Amniotic stem cell (primary cell): ENCODE measurements at regions not wholly inside any gene's neighbourhood (a gene's known extent, or its start where the extent isn't known, plus 50 kb on each side); places are given as distances from the start of the nearest gene placed in this dataset.

Experiments used
- DNase-seq: peaks from one replicate; lab custom pipeline; 2025; lab: John Stamatoyannopoulos, UW

DNA sequence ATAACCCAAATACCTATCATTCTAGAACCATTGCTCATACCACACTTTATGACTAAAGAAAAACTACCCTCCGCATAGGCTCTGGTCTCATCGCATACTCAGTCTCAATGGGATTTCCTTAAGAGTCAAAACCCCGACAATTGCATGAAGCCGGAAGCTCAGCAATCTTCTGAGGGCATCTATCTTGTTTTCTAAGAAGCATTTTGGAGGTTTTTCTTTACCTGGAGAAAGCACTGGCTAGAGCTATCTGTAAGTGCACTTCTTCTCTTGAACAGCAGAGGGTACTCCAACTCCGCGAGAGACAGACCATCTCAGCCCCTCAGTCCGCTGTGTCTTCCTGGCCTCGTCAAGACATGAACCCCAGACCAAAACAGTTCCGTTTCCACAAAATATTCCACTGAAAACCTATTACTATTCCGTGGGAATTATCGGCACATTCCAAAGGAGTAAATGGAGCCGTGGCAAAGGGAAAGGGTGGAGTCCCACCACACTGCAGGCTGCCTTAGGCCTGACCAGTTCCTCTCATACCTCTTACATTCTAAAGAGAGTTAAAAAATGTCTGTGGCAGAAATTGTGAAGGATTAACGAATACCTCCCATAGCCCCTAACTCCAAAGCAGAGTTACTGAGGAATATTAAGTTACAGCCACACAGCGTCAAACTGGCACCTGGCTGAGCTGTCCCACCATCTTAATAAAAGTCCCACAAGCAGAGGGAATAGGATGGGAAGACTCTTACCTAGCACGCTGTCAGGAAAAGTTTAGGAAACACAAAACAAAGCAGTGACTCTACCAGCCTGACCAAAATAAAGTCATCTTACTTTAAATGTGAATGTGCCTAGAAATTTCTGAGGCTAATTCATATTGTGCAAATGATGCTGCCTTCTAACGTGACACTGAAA is 325.6 kb upstream of the VRK2 start:
- peak; percentile 46 for DNase-seq

DNA sequence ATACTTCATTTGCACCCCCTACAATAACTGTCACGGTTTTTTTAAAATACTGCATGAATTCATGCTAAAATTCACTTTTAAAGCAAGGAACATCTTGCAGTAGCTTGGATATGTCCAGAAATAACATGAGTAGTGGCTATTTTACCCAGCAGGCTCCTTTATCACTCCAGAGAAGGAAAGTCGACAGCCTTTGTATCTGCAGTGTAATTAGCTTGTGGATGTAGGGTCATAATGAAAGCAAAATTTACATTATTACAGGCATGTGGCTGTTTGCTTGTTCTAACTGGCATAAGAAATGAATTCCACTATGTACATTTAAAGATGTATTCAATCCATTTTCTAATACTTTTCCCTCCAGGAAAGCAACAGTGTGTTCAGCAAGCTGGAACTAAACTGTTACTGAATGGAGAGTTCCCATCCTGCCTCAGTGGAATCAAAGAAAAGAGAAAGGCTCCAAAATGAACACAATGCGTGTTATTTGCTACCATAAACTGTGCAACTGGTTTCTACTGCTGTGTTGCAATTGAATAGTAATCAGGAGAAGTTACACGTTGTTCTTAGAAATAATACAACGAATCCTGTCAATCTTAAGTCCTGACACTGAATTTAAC is 321.2 kb upstream of the VRK2 start:
- DNase-seq: no peak

DNA sequence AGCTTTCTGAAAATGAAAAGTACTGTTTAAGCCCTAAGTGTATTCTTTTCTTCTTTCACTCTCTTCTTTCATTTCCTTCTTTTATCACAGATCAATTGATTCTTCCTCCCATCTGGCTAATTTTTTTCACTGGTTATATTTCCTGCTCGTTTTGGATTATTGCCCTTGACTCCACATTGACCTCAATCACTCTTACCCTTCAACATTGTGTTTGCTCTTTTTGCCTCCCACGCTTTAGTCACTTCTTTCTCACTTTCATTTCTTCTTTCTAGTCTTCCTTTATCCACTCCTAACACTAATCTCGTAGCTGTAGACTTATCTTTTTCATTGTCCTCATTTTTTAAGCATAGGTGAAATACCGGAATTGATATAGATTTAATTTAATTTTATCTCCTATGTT is 320.3 kb upstream of the VRK2 start:
- DNase-seq: no peak

DNA sequence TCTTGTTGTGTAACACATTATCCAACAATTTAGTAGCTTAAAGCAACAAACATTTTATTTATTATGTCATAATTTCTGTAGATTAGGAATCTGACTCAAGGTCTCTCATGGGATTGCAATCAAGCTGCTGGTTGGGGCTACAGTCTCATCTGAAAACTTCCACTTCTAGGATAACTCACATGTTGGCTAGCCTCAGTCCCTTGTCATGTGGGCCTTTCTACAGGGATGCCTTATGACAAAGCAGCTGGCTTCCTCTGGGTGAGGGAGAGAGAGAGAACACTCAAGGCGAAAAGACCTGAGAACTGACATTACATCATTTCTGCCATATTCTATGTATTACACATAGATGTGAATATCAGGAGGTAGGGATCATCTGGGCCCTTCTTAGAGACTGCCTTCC is 317.9 kb upstream of the VRK2 start:
- DNase-seq: no peak

DNA sequence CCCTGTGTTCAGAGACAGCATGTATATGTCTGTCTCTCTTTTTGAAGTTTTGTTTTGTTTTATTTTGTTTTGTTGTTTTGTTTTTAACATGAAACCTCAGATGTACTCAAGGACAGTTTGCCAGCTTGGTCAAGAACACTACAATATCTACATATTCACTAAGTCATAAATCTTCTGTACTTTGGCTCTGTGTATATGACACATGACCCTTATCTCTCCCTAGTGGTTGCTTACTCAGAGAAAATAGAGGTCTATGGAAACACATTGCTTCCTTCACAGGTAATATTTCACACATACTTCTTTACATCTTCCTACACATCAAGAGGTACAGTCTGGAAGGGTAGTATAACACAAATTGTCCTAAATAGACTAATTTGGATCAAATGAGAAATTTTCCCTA is 312.6 kb upstream of the VRK2 start:
- no peak for DNase-seq

DNA sequence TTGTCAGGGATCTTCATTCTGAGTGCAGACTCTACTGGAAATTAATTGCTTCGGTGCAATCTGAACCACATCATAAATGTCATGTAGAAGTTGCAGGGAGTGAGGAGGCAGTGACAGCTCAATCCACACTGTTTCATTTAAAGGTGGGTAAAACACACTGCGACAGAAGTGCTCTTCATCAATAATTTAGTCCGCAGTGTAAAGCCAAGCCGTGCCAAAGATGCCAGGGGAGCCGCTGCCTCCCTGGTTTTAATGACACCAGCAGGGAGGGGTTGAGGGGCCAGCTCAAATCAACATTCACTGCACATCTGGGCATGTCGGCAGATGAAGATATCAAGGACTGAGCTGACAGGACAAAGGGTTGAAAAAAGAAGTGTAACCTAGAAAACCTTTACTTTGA is 305.7 kb upstream of the VRK2 start:
- DNase-seq: no peak

DNA sequence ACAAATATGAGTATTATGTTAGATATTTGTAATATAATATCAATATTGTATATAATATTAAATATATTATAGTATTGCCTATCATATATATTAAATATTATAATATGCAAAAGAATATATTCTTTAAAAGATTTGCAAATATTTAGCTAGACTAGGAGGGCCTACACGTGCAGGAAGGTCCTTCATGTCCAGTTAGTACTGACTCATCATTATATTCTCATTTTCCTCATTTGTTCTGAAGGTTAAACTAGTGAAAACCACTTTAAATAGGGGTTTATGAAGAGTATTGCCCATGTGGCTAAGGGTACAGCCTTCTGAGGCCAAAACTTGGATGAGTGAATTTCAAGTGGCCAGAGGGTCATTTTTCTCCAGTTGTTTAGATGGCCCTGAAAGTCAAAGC is 293.0 kb upstream of the VRK2 start:
- no peak for DNase-seq

DNA sequence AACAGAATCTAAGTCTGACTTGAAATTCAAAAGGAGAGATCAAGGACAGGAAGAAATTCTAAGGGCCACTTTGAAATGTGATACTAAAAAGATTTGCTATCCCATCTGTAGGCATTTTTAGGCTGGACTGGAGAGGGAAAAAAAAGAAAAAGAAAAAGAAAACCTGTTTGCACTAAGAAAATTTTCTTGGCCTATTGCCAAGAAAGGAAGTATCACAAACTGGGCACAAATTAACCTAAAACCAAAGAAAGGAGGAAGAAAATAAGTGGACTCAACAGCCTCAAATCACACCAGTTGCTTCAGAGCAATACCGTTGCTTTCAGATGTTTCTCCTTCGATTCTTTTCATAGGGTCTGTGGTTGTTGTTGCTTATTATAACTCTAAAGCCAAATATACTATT is 287.9 kb upstream of the VRK2 start:
- no peak for DNase-seq

DNA sequence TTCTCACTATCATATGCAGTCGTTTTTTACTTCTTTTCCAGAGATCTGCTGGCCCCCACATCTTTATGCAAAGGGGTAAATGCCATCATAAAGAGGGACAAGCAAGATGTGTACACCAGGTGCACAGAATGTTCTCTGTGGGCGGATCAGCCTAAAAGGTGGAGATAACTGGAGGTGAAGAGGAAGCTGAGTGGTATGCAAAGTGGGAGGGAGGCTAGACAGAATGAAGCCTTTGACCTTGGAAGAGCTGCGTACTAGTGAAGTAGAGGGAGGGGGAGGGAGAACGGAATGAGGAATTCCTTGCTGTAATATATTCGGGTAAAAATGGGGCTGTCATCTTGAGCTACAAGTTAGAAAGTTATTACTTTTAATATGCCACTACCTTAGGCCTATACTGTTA is 287.5 kb upstream of the VRK2 start:
- DNase-seq: no peak

DNA sequence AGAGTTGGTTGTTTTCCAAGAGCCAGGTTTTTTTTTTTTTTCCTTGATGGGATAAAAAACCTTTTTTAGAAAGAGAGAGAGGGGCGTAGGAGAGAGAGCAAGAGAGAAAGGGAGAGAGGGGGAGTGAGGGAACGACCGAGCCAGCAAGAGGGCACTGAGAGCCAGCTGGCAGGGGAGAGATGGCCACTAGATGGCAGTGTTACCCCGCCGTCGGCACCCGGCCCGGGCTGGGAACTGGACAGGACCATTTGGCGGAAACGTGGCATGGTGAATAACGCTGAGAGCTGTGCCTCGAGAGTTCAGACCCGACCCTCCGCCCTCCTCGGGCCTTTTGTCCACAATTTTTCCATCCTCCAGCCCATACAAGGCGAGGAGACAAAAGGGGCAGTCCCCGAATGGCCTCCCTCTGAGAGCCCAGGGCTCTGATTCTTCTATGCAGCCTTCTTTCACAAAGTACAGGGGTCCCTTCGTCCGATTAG is 286.7 kb upstream of the VRK2 start:
- peak; percentile 53 for DNase-seq

DNA sequence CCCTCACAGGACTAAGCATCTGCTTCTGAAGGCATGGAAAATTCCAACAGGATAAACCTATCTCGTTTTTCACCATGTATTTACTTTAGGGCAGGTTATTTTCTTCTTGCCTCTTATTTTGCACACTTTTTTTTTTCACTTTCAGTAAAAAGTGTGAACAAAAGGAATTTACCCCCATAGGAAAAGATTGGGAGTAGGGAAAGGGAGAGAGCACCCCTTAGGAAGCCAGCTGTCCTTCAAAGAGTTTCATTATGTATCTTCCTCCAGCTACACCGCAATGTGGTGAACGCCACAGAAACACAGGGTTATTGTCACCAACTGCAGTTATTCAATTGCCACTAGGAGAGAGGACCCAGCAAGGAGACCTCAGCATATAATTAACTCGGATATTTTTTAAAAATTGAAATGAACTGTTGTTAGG is 286.2 kb upstream of the VRK2 start:
- no peak for DNase-seq

DNA sequence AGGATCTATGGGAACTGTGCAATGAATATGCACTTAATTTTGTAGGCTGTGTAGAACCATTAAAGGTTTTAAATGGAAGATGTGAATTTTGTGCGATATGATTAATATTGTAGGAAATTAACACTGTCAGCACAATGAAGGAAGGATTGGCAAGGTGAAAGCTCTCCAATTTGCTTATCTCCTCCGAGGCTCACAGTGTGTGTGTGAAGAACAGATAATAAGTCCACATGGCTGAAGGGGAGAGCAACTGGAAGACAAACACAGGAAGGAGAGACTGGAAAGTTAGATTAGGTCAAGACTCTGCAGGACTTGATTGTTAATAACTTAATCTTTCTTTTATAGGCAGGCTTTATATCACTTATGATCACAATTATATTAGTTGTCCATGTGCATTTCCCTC is 269.7 kb upstream of the VRK2 start:
- DNase-seq: no peak

DNA sequence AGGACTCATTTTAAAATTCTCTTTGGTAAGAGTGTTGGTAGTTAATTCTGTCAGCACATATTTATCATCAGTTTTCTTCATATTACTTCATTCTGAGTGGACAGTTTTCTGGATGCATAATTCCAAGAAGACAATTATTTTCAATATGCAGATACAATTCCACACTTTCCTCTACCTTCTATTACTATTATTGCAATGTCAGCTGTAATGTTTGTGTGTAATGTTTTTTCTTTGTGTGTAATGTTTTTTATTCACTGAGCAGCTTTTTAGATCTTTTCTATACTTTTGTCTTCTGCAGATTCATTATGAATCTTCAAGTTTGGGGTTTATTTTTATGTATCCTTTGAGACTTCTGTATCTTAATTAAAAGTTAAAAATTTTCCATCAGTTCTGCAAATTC is 264.0 kb upstream of the VRK2 start:
- DNase-seq: no peak

DNA sequence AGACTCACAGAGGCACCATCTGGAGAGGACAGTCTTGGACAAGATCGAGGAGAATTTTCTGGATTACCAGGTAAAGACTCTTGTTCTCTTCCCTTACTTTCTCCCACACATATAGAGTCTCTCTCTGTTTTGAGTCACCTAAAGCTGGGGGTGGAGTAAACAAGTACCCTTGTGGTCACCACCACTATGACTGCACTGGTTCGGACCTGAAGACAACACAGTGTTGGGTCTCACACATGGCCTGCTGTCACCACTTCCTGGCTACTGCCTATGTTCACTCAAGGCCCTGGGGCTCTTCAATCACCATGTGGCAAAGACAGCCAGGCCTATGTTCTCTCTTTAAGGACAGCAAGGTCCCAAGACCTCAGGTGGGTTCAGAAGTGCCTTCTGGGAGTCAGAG is 253.3 kb upstream of the VRK2 start:
- DNase-seq: no peak

DNA sequence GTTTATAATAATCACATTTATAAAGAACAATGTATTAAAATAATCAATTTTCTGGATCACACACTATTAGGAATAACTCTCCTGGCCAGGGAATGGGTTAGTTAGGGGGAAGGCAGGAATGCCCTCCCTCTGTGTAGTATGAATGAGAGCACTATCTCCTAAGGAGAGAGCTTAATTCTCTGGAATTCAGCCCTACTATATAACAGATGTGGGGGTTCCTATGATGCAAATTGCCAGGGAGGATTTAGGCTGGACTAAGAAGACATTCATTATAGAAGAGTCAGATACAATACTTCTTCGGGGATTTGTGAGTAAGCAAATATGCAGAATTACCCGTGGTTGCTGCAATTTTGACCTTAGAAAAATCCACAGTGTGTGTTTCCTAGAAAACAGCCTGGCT is 250.1 kb upstream of the VRK2 start:
- no peak for DNase-seq

DNA sequence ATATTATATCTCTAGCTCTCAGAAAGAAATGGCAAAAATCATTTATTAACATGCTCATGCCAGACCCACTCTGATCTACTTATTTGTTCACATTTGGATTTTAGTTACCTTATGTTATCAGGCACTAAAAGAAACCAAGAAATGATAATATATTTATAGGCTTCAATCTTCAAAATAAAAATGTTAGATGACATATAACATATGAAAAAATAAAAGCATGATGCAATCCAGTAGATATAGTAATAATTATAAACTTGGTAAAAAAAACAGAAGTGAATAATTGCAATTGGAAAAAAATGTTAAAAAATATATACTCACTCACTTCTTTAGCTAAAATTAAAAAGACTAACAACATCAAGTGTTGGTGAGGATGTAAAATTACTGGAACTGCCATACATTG is 248.3 kb upstream of the VRK2 start:
- DNase-seq: no peak

DNA sequence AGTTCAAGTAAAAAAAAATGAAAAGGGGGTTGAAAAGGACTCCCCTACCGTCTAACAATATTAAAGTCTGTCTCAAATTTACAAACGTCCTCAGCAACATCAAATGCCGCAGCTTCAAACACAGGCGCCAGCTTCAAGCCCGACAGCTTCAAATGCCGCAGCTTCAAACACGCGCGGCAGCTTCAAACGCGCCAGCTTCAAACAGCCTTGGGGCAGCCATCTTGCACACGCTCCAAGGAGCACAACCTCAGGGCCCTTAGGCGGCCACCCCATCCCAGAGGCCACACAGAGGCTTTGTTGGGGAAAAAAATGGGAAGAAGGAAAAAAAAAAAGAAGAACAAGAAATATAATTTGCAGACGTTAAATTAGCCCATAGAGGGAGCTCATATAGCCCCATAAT is 244.4 kb upstream of the VRK2 start:
- no peak for DNase-seq

DNA sequence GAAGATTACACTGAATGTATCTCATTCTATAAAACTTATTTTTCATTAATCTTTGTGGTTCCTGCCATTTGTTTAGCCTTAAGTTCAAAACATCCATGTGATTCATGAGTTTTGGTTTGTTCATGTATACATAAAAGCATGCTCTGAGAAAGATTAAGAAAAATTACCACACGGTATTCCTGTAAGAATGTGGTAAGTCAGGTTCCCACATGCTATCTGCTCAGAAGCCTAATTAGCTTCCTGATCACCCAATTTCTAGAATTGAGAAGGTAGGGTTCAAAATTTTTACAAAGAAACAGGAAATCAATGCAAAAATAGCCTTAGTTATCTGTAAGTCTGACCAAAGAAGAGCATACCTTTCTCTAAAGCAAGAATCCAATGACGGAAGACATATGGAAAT is 241.6 kb upstream of the VRK2 start:
- DNase-seq: no peak

DNA sequence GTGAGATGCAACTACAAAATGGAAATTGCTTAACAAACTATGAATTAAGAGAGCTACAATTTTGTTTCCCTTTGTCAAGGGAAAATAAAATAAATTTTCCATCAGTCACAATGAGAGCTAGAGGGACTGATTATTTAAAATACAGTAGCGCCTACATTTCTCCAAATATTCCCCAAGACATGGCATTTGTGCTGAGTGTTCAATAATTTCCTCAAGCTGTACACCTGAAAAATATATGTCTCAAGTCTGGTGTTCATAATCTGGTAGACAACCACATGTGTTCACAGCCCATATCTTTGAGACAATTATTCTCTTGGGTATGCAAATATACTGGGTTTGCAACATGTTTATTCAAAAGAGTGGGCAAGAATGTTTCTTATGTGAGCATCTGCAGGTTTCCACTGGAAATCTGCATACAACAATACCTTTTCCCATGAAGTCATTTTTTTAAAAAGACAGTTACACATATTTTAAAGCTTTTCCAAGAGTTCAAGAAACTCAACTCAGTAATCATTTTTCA is 240.1 kb upstream of the VRK2 start:
- no peak for DNase-seq

DNA sequence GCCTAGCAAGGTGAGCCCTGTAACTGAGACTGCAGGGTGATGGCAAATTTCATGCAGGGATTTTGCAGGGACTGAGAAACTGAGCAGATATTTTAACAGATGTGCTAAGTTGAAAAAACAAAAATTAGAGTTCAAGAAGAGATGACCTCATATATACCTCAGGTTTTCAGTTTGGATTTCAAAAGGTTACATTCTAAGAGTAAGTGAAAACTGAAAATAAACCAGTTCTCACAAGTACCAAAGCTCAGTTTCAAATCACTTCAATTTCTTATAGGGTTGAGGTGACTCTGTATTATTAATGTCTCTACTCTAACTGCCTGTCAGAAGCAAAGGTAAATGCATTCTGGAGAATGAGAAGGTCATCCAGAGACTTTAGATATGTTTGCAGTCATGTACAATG is 237.4 kb upstream of the VRK2 start:
- no peak for DNase-seq

DNA sequence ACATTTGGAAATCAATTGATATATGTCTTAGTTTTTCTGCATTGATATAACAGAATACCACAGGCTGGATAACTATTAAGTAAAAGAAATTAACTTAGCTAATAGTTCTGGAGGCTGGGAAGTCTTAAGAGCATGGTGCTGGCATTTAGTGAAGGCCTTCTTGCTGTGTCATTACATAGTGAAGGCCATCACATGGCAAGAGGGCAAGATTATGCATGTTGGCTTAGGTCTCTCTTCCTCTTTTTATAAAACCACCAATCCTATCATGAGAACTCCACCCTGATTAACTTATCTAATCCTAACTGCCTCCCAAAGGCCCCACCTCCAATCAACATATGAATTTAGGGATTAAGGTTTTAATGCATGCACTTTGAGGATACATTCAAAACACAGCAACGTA is 225.5 kb upstream of the VRK2 start:
- no peak for DNase-seq

DNA sequence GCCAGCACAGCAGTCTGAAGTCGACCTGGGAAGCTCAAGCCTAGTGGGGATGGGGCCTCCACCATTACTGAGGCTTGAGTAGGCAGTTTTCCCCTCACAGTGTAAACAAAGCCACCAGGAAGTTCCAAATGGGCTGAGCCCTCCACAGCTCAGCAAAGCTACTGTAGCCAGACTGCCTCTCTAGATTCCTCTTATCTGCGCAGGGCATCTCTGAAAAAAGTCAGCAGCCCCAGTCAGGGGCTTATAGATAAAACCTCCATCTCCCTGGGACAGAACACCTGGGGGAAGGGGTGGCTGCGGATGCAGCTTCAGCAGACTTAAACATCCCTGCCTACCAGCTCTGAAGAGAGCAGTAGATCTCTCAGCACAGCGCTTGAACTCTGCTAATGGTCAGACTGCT is 218.4 kb upstream of the VRK2 start:
- no peak for DNase-seq

DNA sequence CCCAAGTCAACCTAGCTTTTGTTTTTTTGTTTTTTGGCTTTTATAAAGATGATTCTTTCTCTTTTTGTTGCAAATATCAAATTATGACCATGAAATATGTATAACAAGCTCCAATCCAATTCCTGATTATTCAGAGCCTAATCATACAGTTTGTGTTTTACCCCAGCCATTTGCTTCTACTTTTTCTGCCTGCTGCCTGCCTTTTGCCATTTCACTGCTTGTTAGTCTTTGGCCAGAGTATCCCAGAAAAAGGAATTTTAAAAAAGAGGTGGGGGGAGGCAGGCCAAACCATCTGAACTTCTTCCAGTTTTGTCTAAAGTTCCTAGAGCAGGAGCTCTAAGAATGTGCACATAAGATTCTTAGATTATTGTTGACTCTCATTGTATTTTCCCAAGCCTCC is 211.9 kb upstream of the VRK2 start:
- DNase-seq: no peak

DNA sequence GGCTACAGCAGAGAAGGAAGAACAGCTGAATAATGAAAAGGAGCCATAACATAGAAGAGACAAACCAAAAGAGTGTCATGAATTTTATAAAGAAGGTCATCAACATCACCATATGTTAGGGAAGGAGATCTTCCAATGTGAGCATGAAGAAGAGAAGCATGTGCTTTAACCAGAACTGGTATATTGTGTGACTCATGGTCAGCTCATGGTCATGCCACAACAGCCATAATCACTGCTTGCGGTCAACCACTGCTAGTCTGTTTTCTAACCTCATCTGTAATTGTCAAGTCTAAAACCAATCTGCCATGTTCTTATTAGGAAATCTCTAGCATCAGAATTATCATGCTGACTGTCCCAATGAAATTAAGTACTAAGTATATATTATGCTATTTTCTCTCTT is 204.1 kb upstream of the VRK2 start:
- DNase-seq: no peak
